Myocyte (in vitro differentiated cells): ENCODE measurements at regions not wholly inside any gene's neighbourhood (a gene's known extent, or its start where the extent isn't known, plus 50 kb on each side); places are given as distances from the start of the nearest gene placed in this dataset.

Experiments used
- DNase-seq: peaks from one replicate; pipeline ENCODE4 v3.0.0-alpha.2; 2012; ENCODE audit warnings: low read depth

DNA sequence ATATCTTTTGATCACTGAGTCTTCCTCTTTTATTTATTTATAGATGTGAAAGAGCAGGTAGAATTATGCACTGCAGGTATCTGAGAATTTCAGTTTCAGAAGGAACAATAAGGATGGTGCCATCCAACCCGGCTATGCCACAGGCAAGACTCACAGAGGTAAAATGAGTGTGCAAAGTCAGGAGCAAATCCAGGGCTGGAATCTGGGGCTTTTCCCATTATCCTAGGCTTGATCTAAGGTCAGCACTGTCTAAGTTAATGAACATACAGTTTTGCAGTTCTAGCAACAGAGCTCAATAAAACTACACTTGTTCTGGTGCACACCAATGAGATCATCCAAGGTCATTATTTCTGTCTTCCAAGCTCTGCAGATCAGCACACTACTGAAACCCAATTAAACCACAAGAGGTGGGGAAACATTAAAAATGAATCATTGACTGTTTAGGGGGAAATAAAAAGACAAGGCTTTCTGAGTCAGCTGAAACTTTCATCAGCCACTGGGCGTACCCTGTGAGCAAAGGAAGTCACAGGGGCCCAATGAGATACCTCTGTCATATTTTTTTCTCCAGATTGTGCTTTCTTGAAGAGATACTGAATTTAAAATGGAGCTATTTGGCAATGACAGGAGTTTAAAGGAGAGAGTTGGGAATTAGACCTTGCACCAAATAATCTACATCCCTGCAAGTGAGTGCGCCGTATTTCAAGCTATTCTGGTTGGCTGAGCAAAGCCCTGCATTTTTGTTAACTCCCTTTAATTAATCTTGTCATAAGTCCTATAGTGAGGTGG is 662.2 kb upstream of the ZNF608 start:
- DNase-seq, result peak; percentile 85

DNA sequence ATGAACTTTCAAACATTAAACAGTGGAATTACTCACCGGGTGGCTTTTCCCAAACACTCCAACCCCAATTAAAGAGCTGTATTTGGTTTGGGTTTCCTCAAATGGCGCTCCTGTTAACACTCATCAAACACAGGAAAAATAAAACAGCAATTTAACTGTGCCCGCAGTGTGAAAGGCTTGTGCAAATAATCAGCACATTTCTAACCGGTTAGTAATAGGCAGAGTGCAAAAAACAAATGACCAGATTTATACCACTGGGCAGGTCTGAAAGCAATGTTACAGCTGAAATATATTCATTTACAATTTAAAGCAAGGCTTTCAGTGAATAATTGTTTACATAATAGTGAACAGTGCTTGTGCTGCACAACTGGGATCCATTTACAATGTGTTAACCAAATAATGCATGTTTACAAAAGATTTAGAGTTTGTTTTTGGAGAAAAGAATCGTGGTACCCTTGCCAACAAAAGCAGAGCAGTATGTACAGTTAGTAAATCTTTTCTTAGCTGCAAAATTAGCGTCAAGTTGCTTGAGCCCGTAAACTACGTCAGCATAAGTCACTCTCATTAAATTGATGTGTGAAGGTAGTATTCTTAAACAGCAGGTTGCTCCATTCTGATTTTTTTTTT is 662.9 kb upstream of the ZNF608 start:
- DNase-seq, result peak; percentile 15

DNA sequence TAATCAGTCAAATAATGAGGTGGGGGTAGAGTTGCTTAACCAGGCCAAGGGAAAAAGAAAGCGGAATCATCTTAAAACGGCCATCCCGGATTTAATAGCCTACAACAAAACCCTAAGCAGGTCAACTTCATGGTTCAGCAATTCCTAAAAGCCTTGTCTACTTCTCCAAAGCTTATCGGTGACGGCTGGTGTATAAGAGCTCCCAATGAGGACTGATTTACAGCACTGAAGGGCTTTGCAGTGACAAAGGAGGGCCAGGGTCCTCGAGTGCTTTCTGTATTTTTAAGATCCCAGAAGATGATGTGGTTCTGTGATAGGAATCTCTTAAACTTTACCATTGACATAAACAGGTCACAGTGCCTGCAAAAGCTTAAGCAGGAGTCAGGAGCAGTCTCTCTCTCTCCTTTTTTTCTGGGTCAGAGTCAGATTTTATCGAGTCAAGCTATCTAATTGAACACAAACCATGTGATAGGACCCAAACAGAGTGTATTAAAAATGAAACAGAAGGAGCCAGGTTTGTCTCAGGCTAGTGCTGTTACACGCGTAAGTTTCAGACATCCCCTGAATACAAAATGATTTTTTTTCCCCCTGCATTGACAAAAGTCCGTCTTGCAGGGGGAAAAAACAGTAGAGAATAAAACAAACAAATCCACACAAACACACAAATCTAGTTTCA is 663.6 kb upstream of the ZNF608 start:
- peak; percentile 18 for DNase-seq

DNA sequence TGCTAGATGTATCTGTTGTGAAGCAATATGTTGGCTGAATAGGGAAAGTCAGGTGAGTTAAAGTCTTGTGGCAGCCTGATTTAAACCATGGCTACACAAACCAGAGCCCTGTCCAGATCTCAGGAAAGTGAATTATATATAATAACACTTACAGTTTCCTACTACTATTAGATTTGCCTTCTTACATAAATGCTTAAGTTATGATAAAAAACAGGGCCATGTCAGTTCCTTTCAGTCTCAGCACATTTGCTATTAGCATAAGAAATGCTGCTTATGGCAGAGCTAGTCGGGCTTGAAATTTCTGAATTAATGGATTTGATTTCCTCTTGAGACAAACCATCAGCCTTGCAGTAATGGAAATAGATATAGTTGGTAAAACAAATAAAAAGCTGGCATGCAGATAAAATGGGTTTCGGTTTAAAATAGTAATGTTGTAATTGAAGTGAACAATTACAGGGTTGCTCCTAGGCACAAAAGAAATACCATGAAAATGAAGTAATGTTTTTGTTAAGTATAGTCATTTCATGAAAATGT is 664.2 kb upstream of the ZNF608 start:
- no peak for DNase-seq

DNA sequence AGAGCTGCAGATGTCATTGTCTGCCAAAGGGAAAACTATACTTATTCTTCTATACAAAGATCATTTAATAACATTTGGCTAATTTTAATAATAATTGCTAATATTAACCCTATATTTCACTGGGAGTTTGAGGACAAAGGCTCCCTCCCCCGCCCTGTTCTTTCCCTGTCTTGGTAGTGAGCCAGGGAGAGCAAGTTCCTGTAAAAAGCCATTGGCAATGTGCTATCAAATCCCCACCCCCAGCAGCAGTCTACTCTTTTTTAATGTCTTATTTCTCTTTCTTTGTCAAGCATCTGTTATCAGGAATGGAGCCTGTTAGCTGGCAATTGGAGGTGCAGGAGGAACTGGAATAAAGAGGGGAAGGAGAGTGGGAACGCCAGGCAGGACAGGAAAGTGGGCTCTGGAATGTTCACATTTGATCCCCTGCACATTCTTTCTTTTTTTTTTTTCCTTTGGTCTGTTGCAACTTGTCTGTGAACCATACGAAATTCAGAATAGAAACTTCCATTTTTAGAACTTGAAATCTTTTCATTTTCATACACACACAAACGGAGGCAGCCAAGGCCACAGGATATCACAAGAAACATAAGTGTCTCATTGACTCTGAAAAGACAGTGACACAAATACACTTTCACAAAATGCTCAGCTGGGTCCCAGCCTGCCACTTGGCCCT is 664.8 kb upstream of the ZNF608 start:
- peak; percentile 82 for DNase-seq

DNA sequence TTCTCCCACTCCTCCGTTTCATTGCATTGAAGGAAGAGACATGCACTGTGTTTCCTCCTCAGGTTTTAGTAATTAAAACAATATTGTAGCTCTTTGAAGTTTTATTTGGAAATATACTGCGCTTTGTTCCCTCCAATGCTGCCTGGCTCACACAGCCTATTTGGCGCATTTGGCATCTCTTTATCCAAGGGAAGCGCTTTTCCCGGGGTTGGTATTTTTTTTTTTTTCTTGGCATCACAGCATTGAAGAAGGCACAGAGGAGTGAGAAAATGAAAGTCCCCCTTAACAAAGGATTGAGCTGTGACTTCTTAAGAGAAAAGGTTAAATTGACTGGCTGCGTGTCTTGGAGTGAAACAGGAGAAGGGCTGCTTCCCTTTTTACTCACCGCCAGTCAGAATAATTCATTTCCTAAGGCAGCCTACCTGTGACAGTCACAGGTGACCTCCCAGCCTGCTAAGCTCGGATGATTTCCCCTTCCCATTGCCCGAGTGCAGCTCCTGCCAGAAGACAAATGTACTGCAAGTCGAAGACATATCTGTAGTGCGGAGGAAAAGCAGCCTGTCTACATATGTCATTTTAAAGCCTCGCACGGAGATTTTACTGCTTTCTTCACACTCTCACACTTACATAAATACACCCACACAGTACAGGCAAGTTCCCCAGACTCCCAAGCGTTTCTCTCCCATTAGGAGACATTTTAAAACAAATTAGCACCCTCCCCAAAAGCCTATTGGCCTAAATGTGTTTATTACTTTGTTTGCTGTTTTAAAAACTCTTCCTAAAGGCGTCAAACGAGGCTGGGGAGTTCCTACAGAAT is 665.5 kb upstream of the ZNF608 start:
- peak; percentile 47 for DNase-seq

DNA sequence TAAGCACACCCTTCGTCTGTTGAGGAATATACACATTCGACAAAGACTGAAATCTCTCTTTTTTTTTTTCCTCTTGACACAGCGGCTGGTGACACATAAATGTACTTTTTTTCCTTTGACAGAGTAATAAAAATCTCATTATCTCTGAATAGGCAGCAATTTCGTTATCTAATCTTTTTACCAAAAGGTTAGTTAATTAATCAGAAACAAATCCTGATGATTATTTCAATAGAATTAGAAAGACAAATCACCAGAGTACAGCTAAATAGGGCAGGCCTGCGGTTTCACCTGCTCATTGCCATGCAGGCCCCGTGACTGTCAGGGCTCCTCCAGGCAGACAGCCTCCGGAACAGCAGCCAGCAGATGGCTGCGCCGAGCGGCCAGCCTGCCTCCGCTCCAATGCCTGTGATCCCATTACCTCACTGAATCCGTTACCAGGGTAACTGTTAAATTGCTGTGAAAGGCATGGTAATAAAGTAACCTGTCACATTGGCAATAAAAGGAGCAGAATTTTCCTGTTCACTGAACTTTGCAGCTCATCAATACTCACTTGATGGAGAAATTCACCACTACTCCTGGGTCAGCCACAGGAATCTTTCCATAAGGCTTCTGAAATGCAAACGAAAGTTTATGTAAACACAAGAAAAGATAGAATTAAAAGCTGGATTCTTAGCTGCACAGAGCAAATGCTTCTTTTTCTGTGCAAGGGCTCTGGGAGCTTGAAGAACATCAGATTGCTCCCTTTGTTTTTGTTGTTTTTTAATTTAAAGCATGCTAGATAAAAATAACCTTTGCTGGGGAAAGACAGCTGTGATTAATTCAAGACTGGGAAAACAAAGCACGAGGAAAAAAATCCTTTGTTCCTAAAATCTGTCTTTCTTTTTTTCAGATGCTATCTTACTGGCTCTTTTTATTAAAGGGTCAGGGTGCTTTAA is 666.4 kb upstream of the ZNF608 start:
- DNase-seq, result peak; percentile 92

DNA sequence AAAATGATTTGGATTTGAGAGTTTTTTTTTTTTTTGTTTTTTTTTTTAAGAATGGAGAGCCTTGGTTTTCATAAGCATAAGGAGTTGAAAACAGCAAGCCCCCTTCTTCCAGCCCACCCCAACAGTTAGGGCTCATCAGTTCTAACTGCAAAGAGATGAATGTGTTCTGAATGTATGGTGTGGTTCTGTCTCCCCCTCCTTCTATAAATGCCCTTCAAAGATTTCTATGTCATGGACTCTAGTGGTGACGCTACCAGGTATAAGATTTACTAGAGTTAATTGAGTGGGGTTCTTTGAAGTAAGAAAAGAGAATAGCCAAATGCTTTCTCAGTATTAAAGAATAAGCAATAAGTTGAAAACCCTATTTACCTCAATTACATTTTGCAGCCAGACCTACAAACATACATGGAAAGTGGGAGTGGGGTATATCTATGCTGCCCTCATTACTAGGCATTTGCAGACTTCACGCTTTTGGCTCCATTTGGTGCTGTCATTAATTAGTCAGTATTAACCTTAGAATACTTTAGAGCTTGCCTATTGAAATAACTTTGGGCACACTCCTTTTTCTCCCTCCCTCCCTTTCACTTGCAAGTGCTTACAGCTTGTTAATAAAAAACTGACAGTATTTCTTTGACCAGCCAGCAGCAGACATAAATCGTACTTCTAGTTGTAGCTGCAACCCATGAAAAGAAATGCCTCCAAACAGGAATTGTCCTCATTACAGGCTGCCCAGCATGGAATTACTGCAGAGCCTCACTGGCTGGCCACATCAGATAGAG is 667.2 kb upstream of the ZNF608 start:
- DNase-seq, result peak; percentile 15

DNA sequence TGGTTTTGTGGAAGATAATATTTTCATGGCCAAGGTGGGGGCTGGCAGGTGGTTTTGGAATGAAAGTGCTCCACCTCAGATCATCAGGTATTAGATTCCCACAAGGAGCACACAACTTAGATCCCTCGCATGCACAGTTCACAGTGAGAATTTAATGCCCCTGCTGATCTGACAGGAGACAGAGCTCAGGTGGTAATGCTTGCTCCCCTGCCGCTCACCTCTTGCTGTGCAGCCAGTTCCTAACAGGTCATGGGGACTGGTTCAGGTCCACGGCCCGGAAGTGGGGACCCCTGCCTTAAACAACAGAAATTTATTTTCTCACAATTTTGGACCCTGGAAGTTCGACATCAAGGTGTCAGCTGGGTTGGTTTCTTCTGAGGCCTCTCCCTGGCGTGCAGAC is 668.7 kb upstream of the ZNF608 start:
- DNase-seq, result no peak

DNA sequence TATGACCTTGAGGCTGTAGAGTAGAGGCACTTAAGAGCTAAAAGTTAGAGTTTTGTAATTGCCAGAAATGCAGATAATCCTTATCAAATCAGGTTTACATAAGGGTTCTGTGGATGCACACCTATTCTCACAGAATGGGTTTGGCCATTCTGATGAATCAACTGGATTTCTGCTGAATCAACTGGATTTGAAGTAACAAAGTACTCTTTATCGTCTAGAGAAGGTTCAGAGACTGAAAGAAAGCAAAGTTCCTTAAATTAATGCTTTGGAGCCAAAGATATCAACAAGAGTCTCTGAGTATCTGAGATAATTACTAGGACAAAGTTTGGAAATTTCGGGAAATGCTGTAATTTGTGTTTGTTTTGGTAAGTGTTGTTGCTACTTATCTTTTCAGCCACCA is 669.6 kb upstream of the ZNF608 start:
- DNase-seq, result no peak

DNA sequence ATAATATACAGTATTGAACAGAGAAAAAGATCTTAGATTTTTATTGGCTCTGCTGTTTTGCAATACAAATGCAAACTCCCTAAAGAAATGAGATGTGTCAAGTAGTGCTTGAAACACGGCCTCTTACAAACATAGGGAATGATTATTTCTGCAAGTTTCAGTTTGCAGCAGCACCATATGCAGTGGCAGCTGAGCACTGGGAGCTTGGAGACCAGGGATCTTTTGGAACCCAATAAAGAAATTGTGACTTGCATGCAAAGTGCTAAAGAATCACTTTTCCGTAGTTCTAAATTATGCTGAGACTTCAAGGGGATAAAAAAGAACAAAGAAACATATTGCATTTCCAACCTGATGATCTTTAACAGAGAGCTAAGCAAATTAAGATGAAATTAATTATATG is 674.6 kb upstream of the ZNF608 start:
- DNase-seq, result no peak

DNA sequence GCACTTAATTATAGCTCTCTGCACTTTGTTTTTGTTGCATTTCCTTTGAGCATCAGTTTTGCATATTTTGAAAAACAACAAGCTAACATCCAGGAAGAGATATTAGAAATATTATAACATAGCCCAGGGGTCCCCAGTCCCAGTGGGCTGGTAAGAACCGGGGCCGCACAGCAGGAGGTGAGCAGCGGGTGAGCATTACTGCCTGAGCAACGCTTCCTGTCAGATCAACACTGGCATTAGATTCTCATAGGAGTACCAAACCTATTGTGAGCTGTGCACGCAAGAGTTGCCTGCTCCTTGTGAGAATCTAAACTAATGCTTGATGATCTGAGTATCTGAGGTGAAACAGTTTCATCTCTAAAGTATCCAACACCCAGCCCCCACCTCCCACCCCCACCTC is 675.9 kb upstream of the ZNF608 start:
- no peak for DNase-seq

DNA sequence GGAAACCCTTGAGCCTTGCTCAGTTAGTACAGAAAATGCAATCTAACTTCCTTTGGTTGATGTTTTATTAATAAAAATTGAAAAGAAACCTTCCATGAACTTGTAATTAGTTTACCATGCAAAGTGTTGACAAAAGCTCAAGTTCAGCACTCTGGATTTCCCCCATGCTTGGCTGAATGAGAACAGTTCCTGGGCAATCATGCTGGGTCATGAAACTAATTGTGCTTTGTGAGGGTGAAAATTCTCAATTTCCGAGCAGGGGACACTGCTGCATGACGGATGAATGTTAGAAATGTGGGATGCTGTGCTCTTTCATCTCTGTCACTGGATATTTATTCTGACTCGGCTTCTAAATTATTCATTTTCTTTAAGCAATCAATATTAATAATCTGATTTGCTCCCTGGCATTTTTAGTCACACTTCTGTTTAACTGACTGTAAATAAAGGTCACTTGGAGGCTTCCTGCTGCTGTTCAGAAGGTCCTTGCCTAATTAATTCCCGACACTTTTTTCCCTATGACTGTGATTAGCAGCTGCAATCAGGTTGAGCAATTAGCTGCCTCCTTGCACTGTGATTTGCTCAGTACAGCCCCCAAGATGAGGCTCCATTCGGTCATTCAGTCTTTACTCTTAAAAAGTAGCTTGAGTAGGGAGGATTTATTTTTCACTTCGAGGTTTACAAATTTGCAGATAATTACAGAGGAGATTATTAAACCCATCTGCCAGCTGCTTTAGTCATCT is 678.1 kb upstream of the ZNF608 start:
- peak; percentile 13 for DNase-seq

DNA sequence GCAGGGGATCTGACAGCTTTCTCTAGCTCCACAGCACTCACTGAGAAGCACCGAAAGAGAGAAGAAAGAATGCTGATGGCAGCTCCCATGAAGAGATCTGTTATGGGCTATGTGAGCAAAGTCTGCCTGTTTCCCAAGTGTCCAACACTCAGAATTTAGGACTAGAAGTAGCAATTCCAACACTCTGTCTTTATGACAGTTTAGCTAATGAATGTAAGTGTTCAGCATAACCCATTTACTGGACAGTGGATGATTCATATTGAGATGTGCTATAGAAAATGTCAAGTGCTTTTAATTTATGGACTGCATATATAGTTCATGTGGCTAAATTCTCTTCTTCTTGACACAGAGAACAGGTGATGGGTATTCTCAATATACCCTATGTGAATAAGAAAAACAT is 683.1 kb upstream of the ZNF608 start:
- DNase-seq, result no peak

DNA sequence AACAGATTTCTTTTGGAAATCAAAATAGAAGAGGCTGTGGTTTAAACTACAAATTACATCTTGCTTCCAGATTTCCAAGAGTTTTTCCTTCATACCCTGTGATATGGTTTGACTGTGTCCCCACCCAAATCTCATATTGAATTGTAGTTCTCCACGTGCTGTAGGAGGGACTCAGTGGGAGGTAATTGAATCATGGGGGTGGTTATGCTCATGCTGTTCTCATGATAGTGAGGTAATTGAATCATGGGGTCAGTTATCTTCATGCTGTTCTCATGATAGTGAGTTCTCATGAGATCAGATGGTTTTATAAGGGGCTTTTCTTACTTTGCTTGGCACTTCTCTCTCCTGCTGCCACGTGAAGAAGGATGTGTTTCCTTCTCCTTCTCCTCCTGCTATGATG is 687.0 kb upstream of the ZNF608 start:
- DNase-seq, result no peak

DNA sequence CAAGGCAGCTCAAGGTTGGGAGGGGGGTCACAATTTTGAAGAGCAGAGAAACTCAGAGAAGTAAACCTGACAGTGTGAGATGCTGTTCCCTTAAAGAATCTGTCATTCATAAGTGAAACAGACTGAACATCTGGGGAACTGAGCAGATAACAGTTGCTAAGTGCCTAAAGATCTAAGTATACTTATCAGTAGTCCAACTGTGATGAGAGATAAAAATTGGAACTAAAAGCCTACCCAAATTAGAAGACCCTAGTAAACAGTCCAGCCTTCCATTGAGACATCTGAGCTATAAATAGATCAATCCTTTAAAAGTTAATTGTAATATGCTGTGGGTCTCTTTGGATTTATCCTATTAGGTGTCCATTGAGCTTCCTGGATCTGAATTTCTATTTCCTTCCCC is 692.8 kb upstream of the ZNF608 start:
- no peak for DNase-seq

DNA sequence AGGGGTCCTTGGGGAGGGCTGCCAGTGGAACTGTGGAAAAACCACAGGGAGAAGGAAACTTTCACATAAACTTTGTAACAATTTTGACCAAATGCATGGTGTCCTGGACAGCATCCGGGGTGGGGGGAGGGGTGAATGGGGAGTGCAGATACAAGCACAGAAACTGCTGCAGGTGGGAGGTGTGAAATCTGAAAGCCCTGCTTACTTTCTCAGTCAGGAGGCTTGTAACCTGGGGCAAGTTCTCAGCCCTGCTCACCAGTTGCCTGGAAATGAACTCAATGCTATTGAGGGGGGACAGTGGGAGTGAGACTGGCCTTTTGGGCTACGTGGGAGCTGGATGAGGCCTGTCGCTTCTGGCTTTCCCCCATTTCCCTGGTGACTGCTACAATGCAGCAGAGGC is 694.5 kb upstream of the ZNF608 start:
- no peak for DNase-seq

DNA sequence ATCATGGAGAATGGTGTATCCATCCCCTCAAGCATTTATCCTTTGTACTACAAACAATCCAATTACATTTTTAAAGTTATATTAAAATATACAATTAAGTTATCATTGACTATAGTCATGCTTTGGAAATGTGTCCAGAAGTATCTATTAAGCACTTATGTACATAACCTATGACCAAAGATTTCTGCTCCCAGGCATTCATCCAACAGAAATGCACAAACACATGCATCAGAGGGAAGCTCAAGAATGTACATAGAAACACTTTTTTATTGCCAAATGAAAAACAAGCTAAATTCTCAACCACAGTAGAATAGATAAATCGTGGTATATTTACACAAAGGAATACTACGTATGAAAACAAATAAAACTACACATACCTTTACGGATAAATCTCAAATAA is 700.5 kb upstream of the ZNF608 start:
- no peak for DNase-seq
